ENCODE measurements at regions not wholly inside any gene's neighbourhood (a gene's known extent, or its start where the extent isn't known, plus 50 kb on each side); places are given as distances from the start of the nearest gene placed in this dataset.

- Histone ChIP-seq H3K9me3 (ENCODE audit: low read length) (no peaks in the 10 kb centered on the region), H3K36me3 (ENCODE audit: insufficient read depth, low read length) (no peaks in the 10 kb centered on the region), H3K9me2 (ENCODE audit: low read depth, low read length) (no peaks in the 10 kb centered on the region), H4K20me1 (ENCODE audit: insufficient read depth, low read length) (no peaks in the 10 kb centered on the region), H3K27ac (ENCODE audit: low read depth, low read length, poor library complexity, severe bottlenecking) (no peak overlapping the region), H2AFZ (ENCODE audit: low read length) (no peak overlapping the region), H3K79me2 (ENCODE audit: insufficient read depth, low read length) (no peaks in the 10 kb centered on the region), H3K4me2 (ENCODE audit: low read length) (no peak overlapping the region), H3F3A (ENCODE audit: insufficient read depth, low read length) (no peaks in the 10 kb centered on the region), H3K27me3 (ENCODE audit: insufficient read depth, low read length) (no peaks in the 10 kb centered on the region; the same call in 1 of the 2 replicates), H3K9ac (ENCODE audit: low read length) (no peak overlapping the region), H3K4me1 (ENCODE audit: insufficient read depth, low read length, severe bottlenecking) (no peaks in the 10 kb centered on the region), H3K4me3 (ENCODE audit: low read depth, low read length, poor library complexity, severe bottlenecking) (no peak overlapping the region)
- TF ChIP-seq CTCF (IDR thresholded peaks at IDR 0.05; ENCODE audit: low read length) (no peak), EZH2 (IDR thresholded peaks at IDR 0.05; ENCODE audit: borderline replicate concordance, low read length) (no peak)
These were observed 349.2 kb downstream of the MAFB start for GRCh38 chr20:40339661-40340449.

- H4K20me1 ChIP-seq (ENCODE audit: insufficient read depth, low read length), result no peaks in the 10 kb centered on the region
- no peaks in the 10 kb centered on the region for H3K9me3 ChIP-seq (ENCODE audit: low read length)
- no peaks in the 10 kb centered on the region; the same call in 1 of the 2 replicates for H3K27me3 ChIP-seq (ENCODE audit: insufficient read depth, low read length)
- H3K4me1 ChIP-seq (ENCODE audit: insufficient read depth, low read length, severe bottlenecking), result no peaks in the 10 kb centered on the region
- no peaks in the 10 kb centered on the region for H3K36me3 ChIP-seq (ENCODE audit: insufficient read depth, low read length)
- H3K27ac ChIP-seq (ENCODE audit: low read depth, low read length, poor library complexity, severe bottlenecking), result no peak overlapping the region
- no peak overlapping the region for H3K4me2 ChIP-seq (ENCODE audit: low read length)
- TF ChIP-seq EZH2 (IDR thresholded peaks at IDR 0.05; ENCODE audit: borderline replicate concordance, low read length) (no peak), CTCF (IDR thresholded peaks at IDR 0.05; ENCODE audit: low read length) (no peak)
- no peak overlapping the region for H3K9ac ChIP-seq (ENCODE audit: low read length)
- H3K9me2 ChIP-seq (ENCODE audit: low read depth, low read length), result no peaks in the 10 kb centered on the region
- no peaks in the 10 kb centered on the region for H3F3A ChIP-seq (ENCODE audit: insufficient read depth, low read length)
- H3K79me2 ChIP-seq (ENCODE audit: insufficient read depth, low read length), result no peaks in the 10 kb centered on the region
- no peak overlapping the region for H3K4me3 ChIP-seq (ENCODE audit: low read depth, low read length, poor library complexity, severe bottlenecking)
- no peak overlapping the region for H2AFZ ChIP-seq (ENCODE audit: low read length)
These were observed 352.5 kb downstream of the MAFB start for GRCh38 chr20:40336533-40336932.

- H3K9ac ChIP-seq (ENCODE audit: low read length), result no peak overlapping the region
- H3K9me2 ChIP-seq (ENCODE audit: low read depth, low read length), result no peaks in the 10 kb centered on the region
- H2AFZ ChIP-seq (ENCODE audit: low read length), result no peak overlapping the region
- H3K4me3 ChIP-seq (ENCODE audit: low read depth, low read length, poor library complexity, severe bottlenecking), result no peak overlapping the region
- H3K4me1 ChIP-seq (ENCODE audit: insufficient read depth, low read length, severe bottlenecking), result no peaks in the 10 kb centered on the region
- no peaks in the 10 kb centered on the region for H3K36me3 ChIP-seq (ENCODE audit: insufficient read depth, low read length)
- no peaks in the 10 kb centered on the region for H3K79me2 ChIP-seq (ENCODE audit: insufficient read depth, low read length)
- H3F3A ChIP-seq (ENCODE audit: insufficient read depth, low read length), result no peaks in the 10 kb centered on the region
- H3K27ac ChIP-seq (ENCODE audit: low read depth, low read length, poor library complexity, severe bottlenecking), result no peak overlapping the region
- no peaks in the 10 kb centered on the region; the same call in 1 of the 2 replicates for H3K27me3 ChIP-seq (ENCODE audit: insufficient read depth, low read length)
- TF ChIP-seq EZH2 (IDR thresholded peaks at IDR 0.05; ENCODE audit: borderline replicate concordance, low read length), result no peak
- no peak for TF ChIP-seq CTCF (IDR thresholded peaks at IDR 0.05; ENCODE audit: low read length)
- H3K4me2 ChIP-seq (ENCODE audit: low read length), result no peak overlapping the region
- H4K20me1 ChIP-seq (ENCODE audit: insufficient read depth, low read length), result no peaks in the 10 kb centered on the region
- no peaks in the 10 kb centered on the region for H3K9me3 ChIP-seq (ENCODE audit: low read length)
These were observed 353.1 kb downstream of the MAFB start for GRCh38 chr20:40335901-40336351.
